Skeletal muscle tissue (tissue), 3 donors: ENCODE measurements at regions not wholly inside any gene's neighbourhood (a gene's known extent, or its start where the extent isn't known, plus 50 kb on each side); places are given as distances from the start of the nearest gene placed in this dataset.

Experiments used
- H3K27ac ChIP-seq: one replicate; pipeline ENCODE4 v1.7.0; 2013; ENCODE audit warnings: mild to moderate bottlenecking, low read depth, low read length, inconsistent platforms
- H3K27me3 ChIP-seq, 3 donors: one replicate each; pipeline ENCODE4 v1.7.0; 2013; ENCODE audit warnings: low read length in 3 of 3; ENCODE audit not compliant: control insufficient read depth in 3 of 3, insufficient read depth in 3 of 3
- H3K36me3 ChIP-seq, 3 donors: one replicate each; pipeline ENCODE4 v1.7.0; 2013; ENCODE audit warnings: low read length in 3 of 3; ENCODE audit not compliant: control insufficient read depth in 3 of 3, insufficient read depth in 3 of 3
- H3K4me1 ChIP-seq, 3 donors: one replicate each; pipeline ENCODE4 v1.7.0; 2013; ENCODE audit warnings: low read length in 3 of 3, mild to moderate bottlenecking in 3 of 3; ENCODE audit not compliant: control insufficient read depth in 3 of 3, insufficient read depth in 3 of 3
- H3K4me3 ChIP-seq, 3 donors: one replicate each; pipeline ENCODE4 v1.7.0; 2013; ENCODE audit warnings: low read length in 3 of 3
- H3K9ac ChIP-seq, 3 donors: one replicate each; pipeline ENCODE4 v1.7.0; 2013; ENCODE audit warnings: low read length in 3 of 3, mild to moderate bottlenecking in 3 of 3, moderate library complexity in 2 of 3, low read depth in 1 of 3
- H3K9me3 ChIP-seq, 3 donors: one replicate each; pipeline ENCODE4 v1.7.0; 2013; ENCODE audit warnings: low read length in 3 of 3; ENCODE audit not compliant: control insufficient read depth in 3 of 3
- donor health status: Osteomylitis.

- no peak overlapping the region for H3K27ac ChIP-seq
- no peaks in the 10 kb centered on the region for H3K27me3 ChIP-seq
- no peak overlapping the region for H3K4me3 ChIP-seq
- no peaks in the 10 kb centered on the region for H3K36me3 ChIP-seq
- no peaks in the 10 kb centered on the region for H3K9me3 ChIP-seq
- H3K4me1 ChIP-seq, result no peaks in the 10 kb centered on the region
- H3K9ac ChIP-seq, result no peak overlapping the region
These were observed 424.9 kb upstream of the MGAT4C start for GRCh38 chr12:86681060-86681459.

- H3K9me3 ChIP-seq, result no peaks in the 10 kb centered on the region
- no peak overlapping the region for H3K9ac ChIP-seq
- no peak overlapping the region for H3K4me3 ChIP-seq
- no peaks in the 10 kb centered on the region for H3K4me1 ChIP-seq
- H3K27ac ChIP-seq, result no peak overlapping the region
- no peaks in the 10 kb centered on the region for H3K27me3 ChIP-seq
- H3K36me3 ChIP-seq, result no peaks in the 10 kb centered on the region
These were observed 419.0 kb upstream of the MGAT4C start for GRCh38 chr12:86675197-86675596.

- Histone ChIP-seq H3K36me3 (no peaks in the 10 kb centered on the region), H3K9ac (no peak overlapping the region), H3K9me3 (no peaks in the 10 kb centered on the region), H3K4me3 (no peak overlapping the region), H3K27me3 (no peaks in the 10 kb centered on the region), H3K4me1 (no peaks in the 10 kb centered on the region), H3K27ac (no peak overlapping the region)
These were observed 414.8 kb upstream of the MGAT4C start for GRCh38 chr12:86670986-86671385.

GRCh38 chr12:86669010-86669409 lies 412.8 kb upstream of the MGAT4C start:
- Histone ChIP-seq H3K36me3 (no peaks in the 10 kb centered on the region), H3K4me1 (no peaks in the 10 kb centered on the region), H3K27ac (no peak overlapping the region), H3K9ac (no peak overlapping the region), H3K4me3 (no peak overlapping the region), H3K27me3 (no peaks in the 10 kb centered on the region), H3K9me3 (no peaks in the 10 kb centered on the region)

GRCh38 chr12:86666316-86666715 lies 410.1 kb upstream of the MGAT4C start:
- Histone ChIP-seq H3K9ac (no peak overlapping the region), H3K9me3 (no peaks in the 10 kb centered on the region), H3K27me3 (no peaks in the 10 kb centered on the region), H3K4me1 (no peaks in the 10 kb centered on the region), H3K36me3 (no peaks in the 10 kb centered on the region), H3K4me3 (no peak overlapping the region), H3K27ac (no peak overlapping the region)

- no peak overlapping the region for H3K4me3 ChIP-seq
- no peak overlapping the region for H3K27ac ChIP-seq
- H3K27me3 ChIP-seq, result no peaks in the 10 kb centered on the region
- H3K9me3 ChIP-seq, result no peaks in the 10 kb centered on the region
- H3K36me3 ChIP-seq, result no peaks in the 10 kb centered on the region
- no peaks in the 10 kb centered on the region for H3K4me1 ChIP-seq
- H3K9ac ChIP-seq, result no peak overlapping the region
These were observed 407.5 kb upstream of the MGAT4C start for GRCh38 chr12:86663716-86664115.

GRCh38 chr12:86663173-86663572 lies 407.0 kb upstream of the MGAT4C start:
- H3K4me3 ChIP-seq, result no peak overlapping the region
- no peak overlapping the region for H3K27ac ChIP-seq
- H3K4me1 ChIP-seq, result no peaks in the 10 kb centered on the region
- no peak overlapping the region for H3K9ac ChIP-seq
- no peaks in the 10 kb centered on the region for H3K9me3 ChIP-seq
- H3K36me3 ChIP-seq, result no peaks in the 10 kb centered on the region
- H3K27me3 ChIP-seq, result no peaks in the 10 kb centered on the region

GRCh38 chr12:86662464-86662863 lies 406.3 kb upstream of the MGAT4C start:
- no peaks in the 10 kb centered on the region for H3K36me3 ChIP-seq
- H3K4me3 ChIP-seq, result no peak overlapping the region
- no peaks in the 10 kb centered on the region for H3K9me3 ChIP-seq
- no peaks in the 10 kb centered on the region for H3K4me1 ChIP-seq
- H3K27me3 ChIP-seq, result no peaks in the 10 kb centered on the region
- no peak overlapping the region for H3K27ac ChIP-seq
- no peak overlapping the region for H3K9ac ChIP-seq

GRCh38 chr12:86660488-86661147 lies 404.4 kb upstream of the MGAT4C start:
- no peak overlapping the region for H3K27ac ChIP-seq
- H3K4me3 ChIP-seq, result no peak overlapping the region
- H3K27me3 ChIP-seq, result no peaks in the 10 kb centered on the region
- no peak overlapping the region for H3K9ac ChIP-seq
- no peaks in the 10 kb centered on the region for H3K36me3 ChIP-seq
- H3K4me1 ChIP-seq, result no peaks in the 10 kb centered on the region
- H3K9me3 ChIP-seq, result no peaks in the 10 kb centered on the region

GRCh38 chr12:86659985-86660384 lies 403.8 kb upstream of the MGAT4C start:
- Histone ChIP-seq H3K9me3 (no peaks in the 10 kb centered on the region), H3K4me3 (no peak overlapping the region), H3K9ac (no peak overlapping the region), H3K27me3 (no peaks in the 10 kb centered on the region), H3K36me3 (no peaks in the 10 kb centered on the region), H3K27ac (no peak overlapping the region), H3K4me1 (no peaks in the 10 kb centered on the region)
